AG08395 (cell line): ENCODE measurements at regions not wholly inside any gene's neighbourhood (a gene's known extent, or its start where the extent isn't known, plus 50 kb on each side); places are given as distances from the start of the nearest gene placed in this dataset.

Source experiments
- DNase-seq: peaks from one replicate; pipeline ENCODE4 v3.0.0; 2012; ENCODE audit warnings: mixed read lengths, low spot score

DNA sequence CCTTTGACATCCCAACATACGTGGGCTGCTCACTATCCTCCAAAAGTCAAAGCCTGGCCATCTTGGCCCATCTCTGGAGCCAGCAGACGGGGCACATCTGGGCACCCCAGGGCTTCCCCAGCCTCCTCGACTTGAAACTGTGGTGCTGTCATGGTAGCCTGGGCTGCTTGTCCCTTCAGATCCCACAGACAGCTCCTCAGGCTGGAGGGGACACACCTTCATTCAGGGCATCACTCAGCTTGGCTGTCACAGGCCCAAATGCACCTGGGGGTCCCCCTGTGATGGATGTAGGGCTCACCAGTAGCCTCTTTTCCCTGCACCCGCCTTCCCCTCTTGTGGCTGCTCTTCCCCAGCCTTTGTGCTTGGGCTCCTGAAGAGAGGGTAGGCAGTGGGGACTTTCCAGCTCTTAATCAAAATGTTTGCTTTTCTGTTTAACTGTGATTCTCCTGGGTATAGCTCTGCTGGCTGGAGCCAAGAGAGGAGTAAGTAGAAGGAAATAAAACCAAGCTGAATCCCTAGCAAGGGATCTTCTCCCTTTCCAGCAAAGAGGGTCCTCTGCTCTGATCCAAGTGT, 92.3 kb downstream of the GYPC start:
- DNase-seq = no peak

- DNase-seq = no peak
These were observed 93.1 kb downstream of the GYPC start for GRCh38 chr2:126748929-126749518.

GRCh38 chr2:126749537-126749936, 93.6 kb downstream of the GYPC start:
- DNase-seq = no peak

DNA sequence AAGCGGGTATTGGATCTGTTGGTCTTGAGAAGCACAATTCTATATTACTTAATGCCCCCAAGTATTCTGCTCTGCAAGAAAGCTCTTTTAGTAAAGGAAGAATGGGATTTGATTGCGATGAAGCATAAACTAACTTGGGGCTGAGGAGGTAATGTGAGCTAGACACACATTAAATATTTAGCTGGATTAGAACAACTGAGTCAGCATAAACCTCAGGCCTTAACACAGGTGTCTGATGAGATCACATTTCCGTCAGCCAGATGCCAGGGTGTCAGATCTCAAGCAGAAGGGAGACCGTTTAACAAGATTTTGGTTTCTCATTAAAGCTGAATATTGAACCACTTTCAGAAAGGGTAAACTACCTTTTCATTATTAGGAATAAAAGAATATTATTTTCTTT, 94.5 kb downstream of the GYPC start:
- no peak for DNase-seq

DNA sequence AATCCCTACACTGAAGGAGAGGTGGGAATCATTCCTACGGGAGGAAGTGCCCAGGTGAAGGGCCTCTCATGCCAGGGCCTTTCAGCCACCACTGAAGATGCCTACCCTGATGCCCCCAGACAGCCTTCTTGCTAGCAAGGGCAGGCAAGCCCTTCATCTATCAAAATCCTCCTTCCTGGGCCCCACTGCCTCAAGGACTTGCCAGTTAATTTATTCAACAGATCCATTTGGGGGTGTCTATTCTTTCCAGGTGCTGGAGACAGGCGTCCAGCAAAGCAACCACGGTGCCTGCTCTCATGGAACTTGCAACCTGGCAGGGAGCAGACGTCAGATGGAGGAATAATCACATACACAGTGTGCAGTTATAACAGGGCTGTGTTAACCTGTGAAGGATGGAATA, 95.5 kb downstream of the GYPC start:
- DNase-seq = no peak

- DNase-seq = no peak
These were observed 96.9 kb downstream of the GYPC start for GRCh38 chr2:126752876-126753275.

DNA sequence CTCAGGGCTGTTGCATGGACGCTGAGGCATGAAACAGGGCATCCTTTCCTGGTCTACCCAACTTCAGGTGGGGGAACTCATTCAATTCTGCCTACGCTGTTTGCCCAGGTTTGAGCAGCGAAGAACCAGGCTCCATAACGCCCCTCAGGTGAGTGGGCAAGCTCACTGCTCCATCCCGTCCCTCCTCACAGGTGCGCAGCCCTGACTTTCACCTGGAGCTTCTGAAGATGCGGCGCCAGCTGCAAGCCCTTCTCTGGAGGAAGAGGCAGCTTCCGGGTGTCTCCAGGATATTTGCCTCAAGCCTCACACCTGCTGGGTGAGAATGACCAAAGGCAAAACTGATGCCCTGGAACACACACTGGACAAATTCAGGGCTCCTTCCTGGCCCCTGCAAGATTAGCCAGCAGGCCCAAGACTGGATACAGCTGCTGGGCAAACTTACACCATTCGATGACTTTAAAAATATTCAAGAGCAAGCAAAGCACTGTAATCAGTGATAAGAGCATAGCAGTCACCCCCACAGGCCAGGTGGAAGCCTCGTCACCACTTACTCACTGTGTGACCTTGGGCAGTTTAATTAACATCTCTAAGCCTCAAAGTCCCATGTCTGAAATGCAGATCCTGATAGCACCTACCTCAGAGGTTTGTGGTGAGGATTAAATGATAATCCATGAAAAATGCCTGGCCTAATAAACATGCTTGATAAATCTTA, 97.7 kb downstream of the GYPC start:
- DNase-seq = no peak

DNA sequence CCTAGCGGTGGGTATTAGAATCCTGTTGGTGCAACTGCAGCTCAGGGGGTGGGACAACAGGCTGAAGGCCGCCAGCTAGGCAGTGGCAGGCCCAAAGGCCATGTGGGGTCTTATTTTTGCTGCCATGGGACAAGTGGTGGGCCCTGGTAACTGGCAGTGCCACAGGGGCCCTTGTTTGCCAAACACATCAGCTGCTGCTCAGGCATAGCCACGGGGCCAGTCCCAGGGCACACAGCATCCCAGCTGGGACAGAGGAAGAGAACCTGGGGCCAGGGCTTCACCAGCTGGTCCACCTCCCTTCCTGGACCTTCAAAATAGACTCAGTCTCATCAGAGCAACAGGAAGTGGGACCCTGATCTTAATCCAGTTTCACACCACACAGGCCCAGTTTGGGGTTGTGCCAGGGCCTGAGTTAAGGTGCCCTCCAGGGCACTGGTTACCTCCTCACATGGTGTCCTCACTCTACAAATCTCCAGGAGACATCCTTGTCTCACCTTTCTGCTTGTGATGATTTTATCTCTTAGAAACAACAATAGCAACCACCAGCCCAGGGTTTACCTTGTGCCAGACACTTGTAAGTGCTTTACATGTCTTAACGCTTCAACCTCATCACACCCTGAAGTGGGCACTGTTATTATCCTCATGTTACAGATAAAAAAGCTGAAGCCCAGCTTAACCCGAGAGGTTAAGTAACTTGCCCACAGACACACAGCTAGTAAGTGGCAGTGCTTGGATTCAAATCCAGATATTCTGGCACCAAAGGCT, 98.5 kb downstream of the GYPC start:
- DNase-seq = no peak

DNA sequence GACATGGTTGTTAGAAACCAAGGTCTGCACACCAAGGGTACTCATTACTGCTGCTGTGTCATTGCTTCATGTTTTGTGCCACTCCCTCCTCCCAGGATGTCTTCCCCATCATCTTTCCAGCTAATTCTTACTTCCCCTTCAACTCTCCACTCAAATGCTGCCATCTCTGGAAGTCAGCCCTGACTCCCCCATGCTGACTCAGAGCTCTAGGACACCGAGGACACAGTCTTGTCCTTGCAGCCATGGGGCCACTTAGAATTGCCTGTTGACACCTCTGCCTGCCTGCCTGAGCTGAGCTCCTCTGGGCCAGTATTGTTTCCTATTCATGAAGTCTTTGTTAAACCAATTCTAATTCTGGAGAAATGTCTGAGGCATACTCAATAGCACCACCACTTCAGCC, 100.2 kb downstream of the GYPC start:
- DNase-seq = no peak

DNA sequence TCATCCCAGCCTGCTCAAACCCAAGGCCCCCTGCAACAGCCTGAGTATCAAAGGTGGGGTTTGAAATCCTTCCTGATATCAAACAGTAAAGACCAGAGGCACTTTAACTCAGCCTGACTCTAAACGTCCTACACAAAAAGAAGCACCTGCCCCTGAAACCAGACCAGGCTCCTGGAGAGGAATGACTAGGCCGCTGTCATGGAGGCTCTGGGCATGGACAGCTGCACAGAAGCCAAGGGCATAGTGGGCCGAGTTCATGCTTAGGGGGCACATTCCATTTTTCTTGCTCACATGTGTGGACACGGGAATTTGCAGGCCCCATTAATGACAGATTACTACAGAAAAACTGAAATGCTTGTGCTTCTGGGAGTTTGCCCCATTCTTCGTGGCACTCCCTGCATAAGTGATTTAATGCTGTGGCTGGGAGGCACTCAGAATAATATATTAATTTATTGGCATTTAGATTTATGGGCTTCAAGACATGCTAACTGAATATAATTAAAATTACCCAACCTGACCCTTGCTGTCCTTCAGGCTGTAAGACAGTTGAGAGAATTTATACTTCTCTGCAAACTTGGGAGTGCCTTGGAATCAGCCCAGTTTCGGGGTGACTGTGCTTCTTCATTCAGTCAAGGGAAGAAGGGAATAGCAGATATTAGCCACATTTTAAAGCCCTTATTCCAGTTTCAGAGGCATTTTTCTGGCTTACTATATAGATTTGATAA, 105.5 kb downstream of the GYPC start:
- DNase-seq = no peak

DNA sequence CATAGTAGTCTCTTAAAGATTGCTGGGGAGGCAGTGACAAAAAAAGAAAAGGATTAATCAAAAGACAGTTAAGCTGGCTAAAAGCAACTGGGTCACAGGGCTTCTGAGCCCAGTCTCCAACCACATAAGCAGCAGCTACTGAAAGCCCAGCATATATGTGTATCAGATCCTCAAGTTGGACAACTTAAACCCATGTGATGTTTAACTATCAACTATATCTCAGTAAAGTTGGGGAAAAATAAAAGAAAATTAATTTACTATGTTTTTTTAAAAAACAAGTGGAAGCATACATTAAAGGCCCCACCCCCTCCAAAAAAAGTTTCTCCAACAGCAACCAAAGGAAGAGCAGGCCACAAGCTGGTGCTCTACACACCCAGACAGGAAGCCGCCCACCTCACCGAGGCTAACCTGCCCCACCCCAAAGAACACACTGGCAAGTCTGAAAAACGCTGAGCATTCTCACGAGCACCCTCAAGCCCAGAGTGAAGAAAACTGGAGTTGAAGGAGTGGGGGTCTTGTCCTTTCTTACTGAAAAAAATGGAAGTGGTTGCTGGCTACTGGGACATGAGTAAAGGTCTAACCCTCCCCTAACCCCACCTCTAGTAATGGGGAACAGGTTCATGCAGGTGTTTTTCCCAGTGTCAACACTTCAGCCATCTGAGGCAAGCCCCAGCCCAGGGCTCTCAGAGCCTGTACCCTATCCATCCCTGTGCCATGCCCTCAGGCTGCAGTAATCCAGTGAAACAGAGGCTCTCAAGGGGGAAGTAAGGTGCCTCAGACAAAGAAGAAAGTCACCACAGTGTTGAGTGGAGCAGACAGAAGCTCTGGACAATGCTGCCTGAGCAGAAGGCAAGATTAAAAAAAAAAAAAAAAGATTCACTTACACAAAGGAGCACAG, 106.3 kb downstream of the GYPC start:
- DNase-seq = no peak

GRCh38 chr2:126764686-126765265, 108.8 kb downstream of the GYPC start:
- no peak for DNase-seq

DNA sequence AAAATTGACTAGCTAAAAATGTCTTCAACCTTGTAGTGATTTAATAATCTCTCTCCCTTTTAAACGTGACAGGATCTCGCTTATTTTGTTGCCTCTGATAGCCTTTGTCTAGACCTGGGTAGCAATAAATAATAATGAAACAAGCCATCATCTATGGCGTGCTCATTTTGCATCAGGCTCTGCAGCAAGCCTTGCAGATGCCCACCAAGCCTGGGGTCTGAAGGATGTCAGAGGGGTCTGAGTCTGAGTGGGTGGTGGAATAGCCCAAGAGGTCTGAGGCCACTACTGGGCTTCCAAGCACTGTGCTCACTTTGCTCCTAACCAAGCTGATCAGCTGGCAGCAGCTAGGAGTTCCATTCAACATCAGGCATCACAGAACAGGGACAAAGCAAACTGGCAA, 109.4 kb downstream of the GYPC start:
- DNase-seq = no peak

DNA sequence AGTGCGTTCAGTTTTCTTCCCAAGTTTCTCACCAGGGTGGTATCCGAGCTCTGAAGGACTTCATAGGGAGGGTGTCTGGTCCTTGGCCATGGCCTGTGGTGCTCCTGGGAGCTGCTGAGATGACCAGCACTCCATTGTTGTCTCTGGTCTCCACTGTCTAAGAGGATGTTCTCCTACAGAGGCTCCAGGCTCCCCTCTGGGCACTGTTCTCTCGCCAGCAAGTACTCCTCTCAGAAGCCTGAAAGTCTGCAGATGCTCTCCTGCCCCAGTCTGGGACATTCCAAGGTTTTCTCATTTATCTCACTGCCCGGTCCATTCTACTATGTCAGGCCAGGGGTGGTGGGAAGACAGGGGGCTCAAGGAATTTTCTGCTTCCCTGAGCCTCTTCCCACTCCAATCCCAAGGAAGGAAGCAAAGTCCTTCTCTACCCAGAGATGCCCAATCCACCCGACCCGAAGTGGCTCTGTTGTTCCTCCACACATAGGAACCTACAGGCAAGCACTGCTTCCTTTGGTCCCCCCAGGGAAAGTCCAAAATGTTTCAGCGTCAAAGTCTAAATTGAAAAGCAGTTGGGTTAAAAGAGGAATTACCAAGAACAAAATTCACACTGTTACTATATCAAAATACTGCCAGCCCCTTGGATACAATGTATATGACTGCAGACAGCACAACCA, 110.5 kb downstream of the GYPC start:
- no peak for DNase-seq

DNA sequence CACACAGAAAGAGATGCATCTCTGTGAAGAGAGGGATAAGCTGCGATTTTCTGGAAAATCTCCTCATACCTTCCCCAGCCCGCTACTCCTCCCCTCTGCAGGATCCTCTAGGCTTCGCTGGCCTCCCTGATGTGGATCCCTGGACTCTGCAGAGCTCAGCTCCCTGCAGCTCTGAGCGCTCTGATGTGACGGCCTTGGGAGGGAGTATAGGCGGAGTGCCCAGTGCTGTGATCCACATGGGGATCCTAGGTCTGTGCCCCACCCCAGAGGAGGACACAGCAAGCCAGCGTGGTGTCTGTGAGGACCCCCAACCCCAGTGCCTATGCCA, 111.0 kb downstream of the GYPC start:
- DNase-seq = no peak

GRCh38 chr2:126769118-126769517, 113.2 kb downstream of the GYPC start:
- no peak for DNase-seq

GRCh38 chr2:126770466-126770865, 114.5 kb downstream of the GYPC start:
- no peak for DNase-seq

DNA sequence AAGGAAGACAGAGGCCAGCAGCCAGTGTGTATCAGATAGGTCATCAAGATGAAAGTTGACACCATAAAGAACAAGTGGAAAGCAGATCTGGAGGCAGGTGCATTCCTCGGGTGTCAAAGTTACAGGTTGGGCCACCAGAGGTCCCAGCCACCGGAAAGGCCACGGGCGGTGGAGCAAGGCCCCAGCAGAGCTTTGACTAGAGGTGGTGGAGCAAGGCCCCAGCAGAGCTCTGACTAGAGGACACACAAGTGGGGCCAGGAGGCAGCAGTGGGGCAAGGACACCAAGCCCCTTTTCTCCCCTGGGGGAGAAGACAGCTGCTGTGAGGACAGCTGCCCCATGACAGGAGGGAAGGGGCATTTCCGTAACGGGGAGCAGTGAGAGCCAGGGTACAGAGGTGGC, 115.1 kb downstream of the GYPC start:
- DNase-seq = no peak

- no peak for DNase-seq
These were observed 115.7 kb downstream of the GYPC start for GRCh38 chr2:126771501-126772195.

DNA sequence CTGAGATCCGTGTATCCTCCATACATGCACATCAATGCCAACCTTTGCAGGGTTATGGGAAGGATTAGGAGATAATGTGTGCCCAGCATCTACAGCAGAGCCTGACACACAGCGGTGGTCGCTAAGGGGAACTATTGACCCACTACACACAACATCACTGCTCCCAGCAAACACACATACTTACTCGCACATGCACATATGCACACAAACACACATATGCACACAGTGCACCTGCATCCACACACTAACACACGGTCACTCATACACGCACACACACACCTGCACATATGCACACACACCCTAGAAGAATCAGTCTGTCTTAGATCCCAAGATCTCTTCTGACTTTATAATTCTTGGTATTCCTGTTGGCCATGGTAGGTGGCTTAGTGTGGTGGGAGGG, 118.3 kb downstream of the GYPC start:
- no peak for DNase-seq
